ENCODE measurements at regions not wholly inside any gene's neighbourhood (a gene's known extent, or its start where the extent isn't known, plus 50 kb on each side); places are given as distances from the start of the nearest gene placed in this dataset.

- DNase-seq, result no peak
- no peaks in the 10 kb centered on the region for H3K23me2 ChIP-seq (ENCODE audit: insufficient read length, low read depth, low read length, poor library complexity, severe bottlenecking)
- H2BK15ac ChIP-seq (ENCODE audit: low read depth, low read length), result no peak overlapping the region
- H3K4ac ChIP-seq (ENCODE audit: low read depth, low read length), result no peak overlapping the region
- H3K27me3 Mint-ChIP-seq (ENCODE audit: low read depth), result no peaks in the 10 kb centered on the region; the same call in 1 of the 2 replicates
- H2BK120ac ChIP-seq (ENCODE audit: low read depth, low read length, poor library complexity, severe bottlenecking), result no peak overlapping the region
- no peaks in the 10 kb centered on the region; a peak in 1 of 4 replicates for H3K4me1 Mint-ChIP-seq
- H3K9ac ChIP-seq (ENCODE audit: extremely low read depth, insufficient read length, low read length), result no peak overlapping the region
- TF ChIP-seq CTCF (conservative IDR thresholded peaks at IDR 0.05), result no peak
- no peaks in the 10 kb centered on the region for H3K79me1 ChIP-seq (ENCODE audit: insufficient read depth, low read depth, low read length, poor library complexity, severe bottlenecking)
- H3K23ac ChIP-seq (ENCODE audit: insufficient read length, low read depth, low read length), result no peak overlapping the region
- no peaks in the 10 kb centered on the region for H3K9me3 ChIP-seq (ENCODE audit: control insufficient read depth, low read depth, low read length)
- no peak overlapping the region for H2AFZ ChIP-seq (ENCODE audit: low read length)
- no peaks in the 10 kb centered on the region for H4K20me1 ChIP-seq (ENCODE audit: control insufficient read depth, insufficient read depth, insufficient read length)
- no peak overlapping the region for H2AK5ac ChIP-seq (ENCODE audit: insufficient read length, low read length)
- H3K14ac ChIP-seq (ENCODE audit: insufficient read depth, low read length), result no peak overlapping the region
- WGBS (ENCODE audit: extremely low coverage, insufficient read length, low lambda C conversion rate), result no CpG with 5 or more reads among the region's 2 CpGs
- H2BK5ac ChIP-seq (ENCODE audit: insufficient read length, low read length), result no peak overlapping the region
- H3K27ac Mint-ChIP-seq, result no peak overlapping the region
- H4K91ac ChIP-seq (ENCODE audit: insufficient read length, low read depth, low read length), result no peak overlapping the region
- H3K4me1 ChIP-seq (ENCODE audit: insufficient read depth, low read length), result no peaks in the 10 kb centered on the region
- no peak overlapping the region for H3T11ph ChIP-seq (ENCODE audit: low read length)
- no peak overlapping the region for H3K56ac ChIP-seq (ENCODE audit: insufficient read length, low read depth, low read length)
- no peak overlapping the region for H4K5ac ChIP-seq (ENCODE audit: insufficient read length, low read depth, low read length)
- no peak overlapping the region for H3K27ac ChIP-seq (ENCODE audit: insufficient read length, low read depth, low read length)
- H3K4me3 Mint-ChIP-seq, result no peak overlapping the region
- no peaks in the 10 kb centered on the region for H3K27me3 ChIP-seq (ENCODE audit: insufficient read depth, low read length)
- no peak overlapping the region for H3K18ac ChIP-seq (ENCODE audit: insufficient read length, low read depth, low read length)
- no peak overlapping the region for H3K4me2 ChIP-seq (ENCODE audit: insufficient read depth, insufficient read length, low read length)
- H3K36me3 Mint-ChIP-seq (ENCODE audit: insufficient read depth in 1 of 3, low read depth in 3 of 3), result no peaks in the 10 kb centered on the region
- H4K8ac ChIP-seq (replicated peaks; ENCODE audit: insufficient read length, low read depth, low read length), result no peak overlapping the region
- no peak overlapping the region for H2BK12ac ChIP-seq (ENCODE audit: insufficient read length, low read depth, low read length)
- no peak overlapping the region for H2BK20ac ChIP-seq (ENCODE audit: low read depth, low read length, poor library complexity, severe bottlenecking)
- H3K79me2 ChIP-seq (ENCODE audit: insufficient read depth, low read length), result no peaks in the 10 kb centered on the region
- H3K9me3 Mint-ChIP-seq, result no peaks in the 10 kb centered on the region
Observed at GRCh38 chr7:95694334-95694733, 78.0 kb upstream of the DYNC1I1 start.

Measured in H9 (cell line).